NT2/D1 (cell line): ENCODE measurements at regions not wholly inside any gene's neighbourhood (a gene's known extent, or its start where the extent isn't known, plus 50 kb on each side); places are given as distances from the start of the nearest gene placed in this dataset.

ENCODE experiments used
- SUZ12 ChIP-seq: IDR thresholded peaks from 2 replicates; pipeline ENCODE4 v1.6.1; 2011; ENCODE audit not compliant: insufficient read length, insufficient read depth; ENCODE audit errors: extremely low read depth
- ZNF274 ChIP-seq: IDR thresholded peaks from 2 replicates; pipeline ENCODE4 v1.6.1; 2011; ENCODE audit warnings: mild to moderate bottlenecking, low read depth, low read length

DNA sequence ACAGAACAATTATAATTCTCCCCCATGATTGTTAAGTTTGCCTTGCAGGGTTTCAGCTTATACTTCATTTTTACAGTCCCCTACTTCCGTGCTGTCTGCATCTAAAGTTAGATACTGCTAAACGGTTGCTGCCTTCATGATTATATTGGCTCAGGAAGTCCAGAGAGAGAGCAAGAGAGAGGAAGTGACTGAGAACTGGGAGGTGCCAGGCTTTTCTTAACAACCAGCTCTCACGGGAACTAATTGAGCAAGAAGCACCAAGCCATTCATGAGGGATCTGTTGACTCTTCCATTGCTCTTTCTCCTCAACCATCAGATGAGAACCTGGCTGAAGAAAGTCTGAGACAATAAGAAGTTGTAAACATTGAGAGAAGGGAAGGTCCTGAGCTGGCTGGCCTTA lies 125.5 kb upstream of the SIX2 start:
- TF ChIP-seq SUZ12 (no peak), ZNF274 (no peak)
